ENCODE measurements at regions not wholly inside any gene's neighbourhood (a gene's known extent, or its start where the extent isn't known, plus 50 kb on each side); places are given as distances from the start of the nearest gene placed in this dataset.
"Not testable (repeated sequence)": the region's sequence is repeated elsewhere in the genome, so short reads cannot be mapped to it uniquely, and the experiment has no call there.

DNA sequence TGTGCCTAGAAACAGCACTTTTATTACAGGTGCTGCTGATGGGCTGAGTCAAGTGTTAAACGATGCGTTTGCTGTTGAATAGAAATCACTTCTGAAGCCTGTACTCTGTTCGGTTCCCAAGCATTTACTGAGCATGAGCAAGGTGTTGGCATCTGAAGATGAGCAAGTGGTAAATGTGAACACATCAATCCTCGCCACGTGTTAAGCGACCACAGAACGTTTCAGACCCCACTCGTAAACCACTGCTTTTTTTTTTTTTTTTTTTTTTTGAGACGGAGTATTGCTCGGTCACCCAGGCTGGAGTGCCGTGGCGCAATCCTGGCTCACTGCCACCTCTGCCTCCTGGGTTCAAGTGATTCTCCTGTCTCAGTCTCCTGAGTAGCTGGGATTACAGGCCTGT, 241.2 kb downstream of the SETD4 start:
- FAIRE-seq (no peak), DNase-seq (ENCODE audit: extremely low spot score, insufficient read length, low read depth) (no peak)

DNA sequence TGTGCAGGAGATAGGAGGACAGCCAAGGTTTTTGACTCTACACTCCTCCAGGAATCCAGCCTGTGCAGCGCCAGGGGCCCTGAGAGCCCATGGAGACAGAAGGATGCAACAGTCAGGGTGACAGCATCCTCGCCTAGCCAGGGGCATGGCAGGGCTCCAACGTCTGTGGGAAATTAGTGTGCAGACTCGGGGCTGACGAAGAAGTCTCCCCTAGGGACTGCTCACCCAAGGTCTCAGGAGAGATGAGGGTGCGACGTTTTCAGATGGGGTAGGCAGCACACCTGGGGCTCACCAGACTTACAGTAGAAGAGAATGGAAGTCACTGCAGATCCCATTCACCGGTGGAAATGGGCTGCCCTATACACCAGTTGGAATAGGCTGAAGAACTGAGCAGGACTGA, 241.7 kb downstream of the SETD4 start:
- DNase-seq (ENCODE audit: extremely low spot score, insufficient read length, low read depth) = no peak

DNA sequence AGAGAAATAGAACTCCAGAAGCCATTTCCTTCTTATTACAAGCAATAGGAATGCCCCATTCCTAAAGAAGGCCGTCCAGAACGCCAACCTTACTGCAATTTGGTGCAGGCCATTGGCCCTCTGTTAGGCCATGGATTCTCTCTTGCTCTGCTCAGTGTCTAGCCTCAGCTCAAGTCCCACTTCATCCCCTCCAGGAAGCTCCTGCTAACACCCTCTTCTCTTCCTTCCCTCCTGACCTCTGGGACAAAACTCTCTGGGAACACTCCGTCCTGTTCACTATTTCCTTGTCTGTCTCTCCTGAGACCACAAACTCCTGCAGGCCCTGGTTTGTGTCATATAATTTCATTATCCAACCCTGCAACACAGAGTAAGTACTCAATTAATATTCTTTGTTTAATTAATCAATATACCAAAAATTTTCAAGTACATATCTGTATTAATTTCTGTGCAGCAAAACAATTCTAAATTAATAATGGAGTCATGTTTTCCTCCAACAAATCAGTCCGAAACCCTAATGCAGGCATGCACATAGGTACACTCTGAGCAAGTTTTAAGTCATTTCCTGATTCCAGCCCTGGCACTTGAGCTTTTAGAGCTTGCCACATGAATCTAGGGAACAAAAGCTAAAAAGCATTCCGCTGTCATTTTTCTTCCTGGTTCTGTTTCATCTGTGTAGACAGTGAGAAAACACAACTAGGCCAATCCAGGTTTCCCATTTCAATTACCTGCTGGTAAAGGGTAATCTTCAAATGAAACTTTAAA, 245.3 kb downstream of the SETD4 start:
- FAIRE-seq (no peak), DNase-seq (ENCODE audit: extremely low spot score, insufficient read length, low read depth) (no peak)

More for the DNA sequence above, 241.7 kb downstream of the SETD4 start:
- no peak for FAIRE-seq

DNA sequence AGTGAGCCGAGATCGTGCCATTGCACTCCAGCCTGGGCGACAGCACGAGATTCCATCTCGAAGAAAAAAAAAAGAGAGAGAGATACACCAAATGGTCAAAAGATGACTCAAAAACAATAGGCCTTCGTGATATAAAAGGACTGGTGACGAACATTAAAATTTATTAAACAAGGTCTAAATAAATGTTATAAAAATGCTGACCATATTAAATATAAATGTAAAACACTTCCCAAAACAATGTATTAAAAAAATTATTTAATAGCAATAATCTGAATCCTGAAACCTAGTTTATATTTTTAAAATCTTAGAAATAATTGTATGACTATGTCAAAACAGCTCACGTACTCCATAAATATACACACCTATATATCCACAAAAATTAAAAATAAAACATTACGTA, 247.6 kb downstream of the SETD4 start:
- FAIRE-seq (no peak), DNase-seq (ENCODE audit: extremely low spot score, insufficient read length, low read depth) (no peak)

GRCh38 chr21:35811191-35811806, 249.0 kb downstream of the SETD4 start:
- no peak for DNase-seq (ENCODE audit: extremely low spot score, insufficient read length, low read depth)

DNA sequence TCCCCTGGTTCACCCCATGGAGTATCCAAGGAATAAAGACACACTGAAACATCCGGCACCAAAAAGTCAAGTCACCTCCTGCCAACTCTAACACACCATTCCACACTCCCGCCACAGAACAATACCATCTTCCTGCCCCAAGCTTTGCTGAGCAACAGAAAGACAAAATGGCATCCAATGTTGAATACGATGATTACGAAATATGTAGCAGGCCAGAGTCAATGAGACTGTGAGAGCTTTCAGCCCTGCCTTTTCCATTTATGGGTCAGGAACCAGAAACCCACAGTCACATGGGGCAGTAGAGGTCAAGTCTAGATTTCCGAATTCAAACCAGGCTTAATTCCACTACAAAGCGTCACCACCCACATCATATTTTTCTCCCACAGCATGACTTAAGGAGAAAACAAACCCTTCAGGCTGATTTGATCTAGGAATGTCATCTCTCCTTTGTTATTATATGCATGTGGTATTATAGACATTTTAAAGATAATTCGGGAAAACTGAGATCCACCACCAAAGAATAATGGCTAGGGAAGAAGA, 249.8 kb downstream of the SETD4 start:
- DNase-seq (ENCODE audit: extremely low spot score, insufficient read length, low read depth) (no peak), FAIRE-seq (no peak)

More at GRCh38 chr21:35811191-35811806, 249.0 kb downstream of the SETD4 start:
- FAIRE-seq = no peak

GRCh38 chr21:35801391-35801790, 258.9 kb downstream of the SETD4 start:
- DNase-seq (ENCODE audit: extremely low spot score, insufficient read length, low read depth) = no peak
- FAIRE-seq = no peak

- not testable (repeated sequence) for FAIRE-seq; DNase-seq (ENCODE audit: extremely low spot score, insufficient read length, low read depth)
These were observed 259.4 kb downstream of the SETD4 start for GRCh38 chr21:35800796-35801385.

- no peak for FAIRE-seq
- DNase-seq (ENCODE audit: extremely low spot score, insufficient read length, low read depth) = no peak
These were observed 263.5 kb downstream of the SETD4 start for GRCh38 chr21:35796844-35797243.

DNA sequence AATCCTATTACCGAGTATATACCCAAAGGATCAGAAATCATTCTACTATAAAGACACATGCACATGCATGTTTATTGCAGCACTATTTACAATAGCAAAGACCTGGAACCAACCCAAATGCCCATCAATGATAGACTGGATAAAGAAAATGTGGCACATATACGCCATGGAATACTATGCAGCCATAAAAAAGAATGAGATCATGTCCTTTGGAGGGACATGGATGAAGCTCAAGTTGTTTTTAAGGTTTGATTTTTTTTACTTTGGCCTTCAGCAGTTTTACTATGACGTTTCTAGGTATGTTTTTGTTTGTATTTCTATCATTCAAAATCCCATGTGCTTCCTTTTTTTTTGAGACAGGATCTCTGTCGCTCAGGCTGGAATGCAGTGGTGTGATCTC, 265.8 kb downstream of the SETD4 start:
- FAIRE-seq = not testable (repeated sequence)

DNA sequence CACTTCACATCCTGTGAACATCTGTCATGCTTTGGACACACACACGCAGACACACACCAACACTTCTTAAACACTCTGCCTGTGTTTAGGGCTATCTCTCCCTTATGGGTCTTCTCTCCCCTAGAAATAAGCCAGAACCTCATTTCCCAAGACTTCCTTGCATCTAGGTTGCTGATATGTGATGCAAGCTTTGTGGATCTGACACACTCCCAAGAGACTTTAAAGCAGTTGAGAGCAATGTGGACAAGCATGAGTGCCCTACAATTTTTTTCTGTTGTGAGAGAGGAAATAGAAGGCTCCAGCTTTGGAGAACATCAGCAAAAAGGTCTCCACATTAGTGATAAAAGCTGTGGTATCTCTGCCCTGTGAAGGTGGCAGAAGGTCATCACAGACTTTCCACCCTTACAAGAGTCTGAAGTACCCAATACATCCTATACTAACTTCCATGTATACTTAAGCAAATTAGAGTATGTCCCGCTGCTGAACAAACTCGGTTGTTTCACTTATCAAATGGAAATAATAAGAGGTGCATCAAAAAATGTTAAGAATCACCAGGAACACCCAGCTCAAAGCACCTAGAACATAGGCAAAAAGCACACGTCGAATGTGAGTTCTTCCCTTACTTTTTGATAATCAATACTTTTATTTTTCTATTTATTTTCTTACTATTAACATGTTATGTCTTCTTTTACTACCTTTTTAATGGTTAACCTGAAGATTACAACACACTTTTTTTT, 267.6 kb downstream of the SETD4 start:
- no peak for DNase-seq (ENCODE audit: extremely low spot score, insufficient read length, low read depth)
- no peak for FAIRE-seq

More for the DNA sequence above, 265.8 kb downstream of the SETD4 start:
- DNase-seq (ENCODE audit: extremely low spot score, insufficient read length, low read depth) = not testable (repeated sequence)

GRCh38 chr21:35791541-35792325, 268.6 kb downstream of the SETD4 start:
- no peak for DNase-seq (ENCODE audit: extremely low spot score, insufficient read length, low read depth)
- FAIRE-seq = no peak

- FAIRE-seq (no peak), DNase-seq (ENCODE audit: extremely low spot score, insufficient read length, low read depth) (no peak)
These were observed 276.6 kb downstream of the SETD4 start for GRCh38 chr21:35783721-35784120.

- DNase-seq (ENCODE audit: extremely low spot score, insufficient read length, low read depth) (no peak), FAIRE-seq (no peak)
These were observed 277.7 kb downstream of the SETD4 start for GRCh38 chr21:35782667-35783066.

- no peak for FAIRE-seq
- DNase-seq (ENCODE audit: extremely low spot score, insufficient read length, low read depth) = no peak
These were observed 279.3 kb downstream of the SETD4 start for GRCh38 chr21:35780983-35781382.

DNA sequence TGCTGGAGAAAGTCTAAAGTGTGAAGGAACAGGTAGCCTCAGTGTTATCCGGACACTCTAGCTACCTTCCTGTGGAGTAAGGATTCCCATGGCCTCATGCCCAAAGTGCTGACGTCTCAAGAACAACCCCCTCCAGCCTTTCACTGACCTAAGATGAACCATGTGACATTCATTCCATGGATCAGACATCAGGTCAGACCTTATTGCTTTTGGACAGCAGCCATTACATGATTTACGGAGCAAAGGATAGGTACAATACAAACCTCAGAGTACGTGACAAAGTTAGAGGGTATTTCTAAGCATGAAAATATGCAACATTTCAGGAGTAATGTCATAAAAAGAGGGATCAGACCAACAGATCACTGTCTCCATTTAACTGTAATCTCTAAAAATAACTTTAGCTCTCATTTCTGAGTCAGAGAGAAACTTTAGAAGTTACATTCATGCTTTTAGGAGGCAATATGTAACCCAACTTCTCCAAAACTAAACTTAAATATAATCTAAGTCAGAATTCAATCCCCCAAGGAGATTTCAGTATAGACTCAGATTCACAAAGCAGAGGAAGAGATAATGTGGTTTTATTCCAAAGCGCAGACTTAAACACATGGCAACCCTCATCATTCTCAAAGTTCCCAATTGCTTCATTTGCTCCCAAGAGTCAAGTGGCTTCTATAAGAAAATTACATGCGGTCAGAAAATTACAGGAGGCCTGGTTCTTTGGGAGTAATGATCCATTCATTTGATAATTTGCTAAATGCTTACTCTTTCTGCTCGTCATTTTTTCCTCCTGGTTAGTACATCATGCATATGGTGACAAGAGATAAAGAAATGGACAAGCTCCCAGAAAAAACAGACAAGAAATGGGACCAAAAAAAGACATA, 280.4 kb downstream of the SETD4 start:
- no peak for DNase-seq (ENCODE audit: extremely low spot score, insufficient read length, low read depth)
- no peak for FAIRE-seq

DNA sequence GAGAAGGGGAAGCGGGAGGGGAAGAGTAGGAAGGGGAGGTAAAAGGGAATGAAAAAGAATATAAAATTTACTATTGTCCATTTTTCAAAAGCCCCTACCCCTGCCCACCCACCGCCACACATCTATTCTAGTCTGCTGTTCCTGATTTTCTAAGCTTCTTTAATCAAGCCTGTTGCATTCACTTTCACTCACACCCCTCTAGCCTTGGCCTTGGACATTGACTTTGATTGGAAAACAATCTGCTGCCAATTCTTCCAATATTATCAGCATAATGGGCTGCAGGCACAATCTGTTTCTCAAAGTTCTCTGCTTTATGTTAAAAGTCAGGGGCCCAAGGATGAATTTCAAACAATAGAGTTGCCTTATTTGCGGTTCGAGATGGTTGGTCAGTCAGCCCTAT, 281.2 kb downstream of the SETD4 start:
- no peak for FAIRE-seq
- no peak for DNase-seq (ENCODE audit: extremely low spot score, insufficient read length, low read depth)

DNA sequence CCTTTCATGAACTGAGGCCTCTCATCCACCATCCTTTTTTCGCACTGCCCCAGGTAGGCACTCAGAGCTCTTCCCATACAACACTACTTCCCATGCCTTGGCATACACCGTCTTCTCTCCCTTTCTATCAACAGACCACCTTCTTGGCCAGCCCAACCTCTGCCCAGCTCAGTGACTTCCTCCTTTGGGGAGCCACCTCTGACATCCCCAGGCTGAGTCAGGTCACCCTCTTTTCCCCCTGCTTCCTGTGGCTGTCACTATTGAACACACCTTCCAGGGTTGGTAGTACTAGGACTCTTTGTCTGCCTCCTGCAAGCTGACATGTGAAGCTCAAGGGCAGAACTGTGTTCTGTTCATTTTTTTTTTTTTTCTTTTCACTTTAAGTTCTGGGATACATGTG, 283.2 kb downstream of the SETD4 start:
- DNase-seq (ENCODE audit: extremely low spot score, insufficient read length, low read depth) = no peak
- FAIRE-seq = no peak
